Gastrocnemius medialis (tissue), 4 donors: ENCODE measurements at regions not wholly inside any gene's neighbourhood (a gene's known extent, or its start where the extent isn't known, plus 50 kb on each side); places are given as distances from the start of the nearest gene placed in this dataset.

Source experiments
- POLR2A ChIP-seq, 2 donors: fragments of 450-650 bp; IDR thresholded peaks; one replicate each; pipeline ENCODE4 v1.6.1; 2017; ENCODE audit warnings: antibody characterized with exemption in 2 of 2, mild to moderate bottlenecking in 2 of 2, moderate library complexity in 2 of 2
- TF ChIP-seq, protein P1 (sequence below), 5 experiments: fragments of 450-650 bp in 3 of 5; fragments of 200-600 bp in 2 of 5; sonication (generic) in 2 of 5; IDR thresholded peaks in 4 of 5; conservative IDR thresholded peaks in 1 of 5; 1 replicate in 4 of 5; 2 replicates in 1 of 5; pipeline ENCODE4 v1.5.1; 2016 to 2019; ENCODE audit warnings: antibody characterized with exemption in 5 of 5, mild to moderate bottlenecking in 3 of 5, moderate library complexity in 3 of 5

DNA sequence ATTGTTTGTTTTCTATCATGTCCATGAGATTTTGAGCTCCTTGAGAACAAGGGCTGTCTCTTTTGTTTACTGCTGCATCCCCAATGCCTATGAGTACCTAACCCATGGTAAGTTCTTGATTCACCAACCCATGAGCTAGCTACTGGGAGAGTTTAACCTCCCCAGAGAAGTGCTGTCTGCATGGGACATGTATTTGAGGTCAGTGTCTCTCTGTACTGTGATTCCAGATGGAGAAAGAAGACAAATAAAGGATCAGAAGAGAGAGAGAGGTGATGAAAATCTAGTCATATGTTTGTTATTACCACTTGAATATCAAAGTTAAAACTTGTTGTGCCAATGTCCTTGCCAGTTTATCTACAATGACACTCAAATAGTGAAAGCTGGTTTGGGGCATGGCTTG is 421.8 kb downstream of the BCAT1 start:
- TF ChIP-seq, protein P1, sequence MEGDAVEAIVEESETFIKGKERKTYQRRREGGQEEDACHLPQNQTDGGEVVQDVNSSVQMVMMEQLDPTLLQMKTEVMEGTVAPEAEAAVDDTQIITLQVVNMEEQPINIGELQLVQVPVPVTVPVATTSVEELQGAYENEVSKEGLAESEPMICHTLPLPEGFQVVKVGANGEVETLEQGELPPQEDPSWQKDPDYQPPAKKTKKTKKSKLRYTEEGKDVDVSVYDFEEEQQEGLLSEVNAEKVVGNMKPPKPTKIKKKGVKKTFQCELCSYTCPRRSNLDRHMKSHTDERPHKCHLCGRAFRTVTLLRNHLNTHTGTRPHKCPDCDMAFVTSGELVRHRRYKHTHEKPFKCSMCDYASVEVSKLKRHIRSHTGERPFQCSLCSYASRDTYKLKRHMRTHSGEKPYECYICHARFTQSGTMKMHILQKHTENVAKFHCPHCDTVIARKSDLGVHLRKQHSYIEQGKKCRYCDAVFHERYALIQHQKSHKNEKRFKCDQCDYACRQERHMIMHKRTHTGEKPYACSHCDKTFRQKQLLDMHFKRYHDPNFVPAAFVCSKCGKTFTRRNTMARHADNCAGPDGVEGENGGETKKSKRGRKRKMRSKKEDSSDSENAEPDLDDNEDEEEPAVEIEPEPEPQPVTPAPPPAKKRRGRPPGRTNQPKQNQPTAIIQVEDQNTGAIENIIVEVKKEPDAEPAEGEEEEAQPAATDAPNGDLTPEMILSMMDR (IDR thresholded peaks at IDR 0.05 in 4 of 5, conservative IDR thresholded peaks at IDR 0.05 in 1 of 5) = no peak
- TF ChIP-seq POLR2A (IDR thresholded peaks at IDR 0.05) = no peak
